ENCODE measurements at regions not wholly inside any gene's neighbourhood (a gene's known extent, or its start where the extent isn't known, plus 50 kb on each side); places are given as distances from the start of the nearest gene placed in this dataset.

DNA sequence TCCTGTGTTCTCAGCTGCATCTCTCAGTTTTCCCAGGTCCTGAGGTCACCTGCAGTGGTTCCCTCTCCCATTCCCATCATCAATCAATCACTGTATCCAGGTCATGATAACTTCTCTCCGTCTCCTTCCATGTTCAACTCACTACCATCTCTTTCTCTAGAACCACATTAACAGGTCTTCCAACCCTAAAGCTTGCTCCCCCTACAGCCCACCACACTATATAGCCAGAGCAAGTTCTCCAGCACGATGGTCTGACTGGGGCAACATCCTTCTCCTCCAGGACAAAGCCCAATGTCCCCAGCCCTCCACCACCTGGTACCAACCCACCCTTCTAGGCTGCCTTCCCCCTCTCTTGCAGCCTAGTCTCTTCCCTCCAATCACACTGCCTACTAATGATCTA is 241.6 kb downstream of the CDK5RAP2 start:
- Mint-ChIP-seq H3K36me3 (ENCODE audit: low read depth) (no peaks in the 10 kb centered on the region), H3K4me3 (no peak overlapping the region), H3K27me3 (ENCODE audit: low read depth) (peaks cover 8% of the 10 kb centered on the region), H3K9me3 (no peaks in the 10 kb centered on the region), H3K27ac (no peak overlapping the region), H3K4me1 (ENCODE audit: low read depth) (no peaks in the 10 kb centered on the region)

DNA sequence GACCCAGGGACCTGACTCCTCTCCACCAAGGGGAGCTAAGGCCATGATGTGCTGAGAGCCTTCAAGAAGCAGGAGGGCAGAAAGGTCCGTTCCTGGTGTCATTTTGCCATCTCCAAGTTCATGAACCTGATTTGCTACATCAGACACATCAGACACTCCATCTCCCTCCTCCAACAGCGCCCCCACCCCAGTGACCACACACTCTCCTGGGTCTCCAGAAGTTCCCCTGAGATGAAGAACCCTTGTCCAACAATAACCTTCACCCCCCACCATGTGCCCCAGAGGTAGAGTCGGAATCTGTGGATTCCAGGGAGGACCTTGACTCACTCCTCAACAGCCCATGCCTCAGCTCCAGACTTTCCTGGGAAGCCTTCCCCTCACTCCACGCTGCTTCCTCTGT is 242.8 kb downstream of the CDK5RAP2 start:
- Mint-ChIP-seq H3K9me3 (no peaks in the 10 kb centered on the region), H3K36me3 (ENCODE audit: low read depth) (no peaks in the 10 kb centered on the region), H3K4me1 (ENCODE audit: low read depth) (no peaks in the 10 kb centered on the region), H3K27me3 (ENCODE audit: low read depth) (peaks cover 3% of the 10 kb centered on the region), H3K4me3 (no peak overlapping the region), H3K27ac (no peak overlapping the region)

GRCh38 chr9:120336753-120337090 is 243.2 kb downstream of the CDK5RAP2 start:
- no peak overlapping the region for H3K27ac Mint-ChIP-seq
- H3K27me3 Mint-ChIP-seq (ENCODE audit: low read depth), result peaks cover 3% of the 10 kb centered on the region
- no peaks in the 10 kb centered on the region for H3K4me1 Mint-ChIP-seq (ENCODE audit: low read depth)
- H3K9me3 Mint-ChIP-seq, result no peaks in the 10 kb centered on the region
- no peak overlapping the region for H3K4me3 Mint-ChIP-seq
- H3K36me3 Mint-ChIP-seq (ENCODE audit: low read depth), result no peaks in the 10 kb centered on the region

DNA sequence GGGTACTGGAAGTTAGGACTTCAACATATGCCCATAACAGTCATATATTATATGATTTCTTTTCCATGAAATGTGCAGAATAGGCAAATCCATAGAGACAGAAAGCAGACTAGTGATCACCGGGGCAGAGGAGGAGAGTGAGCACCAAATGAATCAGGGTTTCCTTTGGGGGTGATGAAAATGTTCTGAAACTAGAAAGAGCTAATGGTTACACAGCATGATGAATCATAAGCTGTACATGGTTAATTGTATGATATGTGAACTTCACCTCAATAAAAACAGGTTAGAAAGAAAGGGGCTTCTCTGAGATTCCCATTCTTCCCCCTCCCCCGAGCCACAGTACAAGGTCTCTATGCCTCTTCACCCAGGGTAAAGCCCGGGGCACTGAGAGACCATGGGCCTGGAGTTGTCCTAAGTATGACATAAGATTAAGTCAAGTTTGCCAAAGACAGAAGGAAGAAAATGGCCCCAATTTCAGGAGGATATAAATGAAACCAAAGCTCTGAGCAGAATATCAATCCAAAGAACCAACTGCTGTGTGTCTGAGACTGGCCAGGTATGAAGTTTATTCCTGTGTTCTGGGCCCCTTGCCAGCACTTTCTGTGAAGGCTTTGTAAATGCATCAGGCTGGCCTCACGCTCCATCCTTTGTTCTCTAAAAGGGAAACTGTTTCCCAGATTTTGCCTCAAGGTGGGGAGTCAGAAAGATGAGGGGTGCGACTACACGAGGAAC is 243.8 kb downstream of the CDK5RAP2 start:
- H3K4me1 Mint-ChIP-seq (ENCODE audit: low read depth), result no peaks in the 10 kb centered on the region
- no peaks in the 10 kb centered on the region for H3K36me3 Mint-ChIP-seq (ENCODE audit: low read depth)
- peaks cover 3% of the 10 kb centered on the region for H3K27me3 Mint-ChIP-seq (ENCODE audit: low read depth)
- no peak overlapping the region for H3K4me3 Mint-ChIP-seq
- no peak overlapping the region for H3K27ac Mint-ChIP-seq
- no peaks in the 10 kb centered on the region for H3K9me3 Mint-ChIP-seq

DNA sequence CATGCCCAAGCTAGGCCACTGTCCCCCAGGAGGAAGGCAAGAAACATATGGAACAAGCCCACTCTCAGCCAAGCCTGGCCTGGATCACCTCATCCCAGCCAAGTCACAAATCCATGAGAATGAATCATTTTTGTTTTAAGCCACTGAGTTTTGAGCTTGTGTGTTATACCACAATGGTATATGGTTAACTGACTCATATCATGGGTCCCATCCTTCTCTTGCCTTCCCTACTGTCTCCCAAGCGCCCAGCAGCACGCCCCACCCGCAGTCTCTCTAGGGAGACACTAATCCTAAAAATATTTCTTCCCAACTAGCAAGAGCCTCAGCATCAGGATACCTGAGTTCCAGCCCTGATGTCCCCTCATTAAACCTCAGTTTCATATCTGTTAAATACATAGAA is 248.1 kb downstream of the CDK5RAP2 start:
- Mint-ChIP-seq H3K36me3 (ENCODE audit: low read depth) (no peaks in the 10 kb centered on the region), H3K27me3 (ENCODE audit: low read depth) (peaks cover 4% of the 10 kb centered on the region), H3K4me3 (no peak overlapping the region), H3K27ac (no peak overlapping the region), H3K4me1 (ENCODE audit: low read depth) (no peaks in the 10 kb centered on the region), H3K9me3 (no peaks in the 10 kb centered on the region)

DNA sequence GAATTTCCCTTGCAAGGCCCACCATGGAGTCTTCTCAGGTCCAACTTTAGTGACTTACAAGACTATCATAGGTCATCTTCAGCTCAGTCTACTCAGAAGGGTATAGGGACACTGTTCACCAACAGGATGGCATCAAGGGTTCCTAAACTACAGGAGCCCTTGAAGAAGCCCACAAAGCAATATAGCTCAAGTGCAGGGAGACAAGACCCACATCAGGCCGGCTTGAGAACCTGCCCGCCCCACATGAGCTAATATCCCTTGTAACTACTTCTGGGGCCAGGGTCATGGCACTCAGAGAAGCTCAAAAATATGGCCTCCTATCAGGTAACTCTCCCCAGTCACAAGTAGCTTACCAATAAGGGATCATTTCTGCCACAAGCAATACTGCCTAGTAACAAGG is 249.9 kb downstream of the CDK5RAP2 start:
- Mint-ChIP-seq H3K4me3 (no peak overlapping the region), H3K27ac (no peak overlapping the region), H3K4me1 (ENCODE audit: low read depth) (no peaks in the 10 kb centered on the region), H3K9me3 (no peaks in the 10 kb centered on the region), H3K36me3 (ENCODE audit: low read depth) (no peaks in the 10 kb centered on the region), H3K27me3 (ENCODE audit: low read depth) (peaks cover 4% of the 10 kb centered on the region)

DNA sequence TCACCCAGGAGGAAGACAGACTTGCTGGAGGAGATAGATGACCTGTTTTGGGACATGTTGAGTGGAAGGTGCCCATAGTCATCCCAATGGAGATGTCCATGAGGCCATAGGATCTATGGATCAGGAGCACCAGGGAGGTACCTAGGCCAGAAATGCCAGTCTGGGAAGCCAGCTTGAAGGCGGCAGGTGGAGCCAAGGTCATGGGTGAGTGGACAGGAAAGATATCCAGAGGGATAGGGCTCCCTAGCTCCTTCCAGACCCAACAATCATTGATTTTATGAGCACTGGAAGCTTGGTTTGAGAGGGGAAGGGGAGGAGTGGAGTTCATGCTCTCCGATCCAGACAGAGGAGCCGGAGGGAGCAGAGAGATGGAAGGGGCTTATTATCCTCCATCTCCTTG is 252.6 kb downstream of the CDK5RAP2 start:
- Mint-ChIP-seq H3K27ac (no peak overlapping the region), H3K4me1 (ENCODE audit: low read depth) (no peaks in the 10 kb centered on the region), H3K4me3 (no peak overlapping the region), H3K36me3 (ENCODE audit: low read depth) (no peaks in the 10 kb centered on the region), H3K27me3 (ENCODE audit: low read depth) (peaks cover 7% of the 10 kb centered on the region), H3K9me3 (no peaks in the 10 kb centered on the region)

- peaks cover 7% of the 10 kb centered on the region for H3K27me3 Mint-ChIP-seq (ENCODE audit: low read depth)
- no peak overlapping the region for H3K4me3 Mint-ChIP-seq
- H3K4me1 Mint-ChIP-seq (ENCODE audit: low read depth), result no peaks in the 10 kb centered on the region
- H3K36me3 Mint-ChIP-seq (ENCODE audit: low read depth), result no peaks in the 10 kb centered on the region
- no peaks in the 10 kb centered on the region for H3K9me3 Mint-ChIP-seq
- no peak overlapping the region for H3K27ac Mint-ChIP-seq
Observed at GRCh38 chr9:120326049-120326693, 253.8 kb downstream of the CDK5RAP2 start.

- Mint-ChIP-seq H3K27me3 (ENCODE audit: low read depth) (peaks cover 7% of the 10 kb centered on the region), H3K4me3 (no peak overlapping the region), H3K4me1 (ENCODE audit: low read depth) (no peaks in the 10 kb centered on the region), H3K36me3 (ENCODE audit: low read depth) (no peaks in the 10 kb centered on the region), H3K27ac (no peak overlapping the region), H3K9me3 (no peaks in the 10 kb centered on the region)
Observed at GRCh38 chr9:120324996-120325642, 254.8 kb downstream of the CDK5RAP2 start.

GRCh38 chr9:120324461-120324860 is 255.5 kb downstream of the CDK5RAP2 start:
- Mint-ChIP-seq H3K27ac (no peak overlapping the region), H3K4me3 (no peak overlapping the region), H3K36me3 (ENCODE audit: low read depth) (no peaks in the 10 kb centered on the region), H3K9me3 (no peaks in the 10 kb centered on the region), H3K4me1 (ENCODE audit: low read depth) (no peaks in the 10 kb centered on the region), H3K27me3 (ENCODE audit: low read depth) (peaks cover 7% of the 10 kb centered on the region)

GRCh38 chr9:120323125-120323524 is 256.8 kb downstream of the CDK5RAP2 start:
- peaks cover 4% of the 10 kb centered on the region for H3K27me3 Mint-ChIP-seq (ENCODE audit: low read depth)
- H3K4me3 Mint-ChIP-seq, result no peak overlapping the region

GRCh38 chr9:120319452-120319851 is 260.5 kb downstream of the CDK5RAP2 start:
- Mint-ChIP-seq H3K36me3 (ENCODE audit: low read depth) (no peaks in the 10 kb centered on the region), H3K9me3 (peaks cover 3% of the 10 kb centered on the region)

More at GRCh38 chr9:120323125-120323524, 256.8 kb downstream of the CDK5RAP2 start:
- Mint-ChIP-seq H3K36me3 (ENCODE audit: low read depth) (no peaks in the 10 kb centered on the region), H3K27ac (no peak overlapping the region), H3K4me1 (ENCODE audit: low read depth) (no peaks in the 10 kb centered on the region), H3K9me3 (no peaks in the 10 kb centered on the region)

GRCh38 chr9:120315154-120315553 is 264.8 kb downstream of the CDK5RAP2 start:
- Mint-ChIP-seq H3K36me3 (ENCODE audit: low read depth) (no peaks in the 10 kb centered on the region), H3K4me3 (no peak overlapping the region), H3K9me3 (peaks cover 5% of the 10 kb centered on the region), H3K27ac (no peak overlapping the region), H3K4me1 (ENCODE audit: low read depth) (no peaks in the 10 kb centered on the region), H3K27me3 (ENCODE audit: low read depth) (peaks cover 6% of the 10 kb centered on the region)

More at GRCh38 chr9:120319452-120319851, 260.5 kb downstream of the CDK5RAP2 start:
- Mint-ChIP-seq H3K4me3 (no peak overlapping the region), H3K27me3 (ENCODE audit: low read depth) (peaks cover 4% of the 10 kb centered on the region), H3K27ac (no peak overlapping the region), H3K4me1 (ENCODE audit: low read depth) (no peaks in the 10 kb centered on the region)

DNA sequence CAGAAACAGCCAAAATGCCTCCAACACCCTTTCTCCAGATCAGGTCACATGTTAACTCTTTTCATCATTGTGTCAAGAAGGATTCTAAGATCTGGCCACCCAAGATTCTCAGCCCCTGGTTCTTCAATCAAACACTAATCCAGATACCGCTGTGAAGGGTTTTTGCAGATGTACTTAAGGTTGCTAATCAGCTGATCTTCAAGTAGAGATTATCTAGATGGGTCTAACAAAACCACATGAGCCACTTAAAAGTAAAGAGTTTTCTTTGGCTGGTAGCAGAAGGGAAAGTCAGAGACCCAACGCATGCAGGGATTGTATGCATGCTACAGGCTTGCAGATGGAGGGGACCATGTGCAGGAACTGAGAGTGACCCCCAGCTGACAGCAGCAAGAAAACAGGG is 267.9 kb downstream of the CDK5RAP2 start:
- H3K4me3 Mint-ChIP-seq, result no peak overlapping the region
- H3K27me3 Mint-ChIP-seq (ENCODE audit: low read depth), result peaks cover 6% of the 10 kb centered on the region
- peaks cover 5% of the 10 kb centered on the region for H3K9me3 Mint-ChIP-seq
- H3K4me1 Mint-ChIP-seq (ENCODE audit: low read depth), result no peaks in the 10 kb centered on the region
- no peaks in the 10 kb centered on the region for H3K36me3 Mint-ChIP-seq (ENCODE audit: low read depth)
- H3K27ac Mint-ChIP-seq, result no peak overlapping the region

- H3K27ac Mint-ChIP-seq, result no peak overlapping the region
- H3K4me1 Mint-ChIP-seq (ENCODE audit: low read depth), result no peaks in the 10 kb centered on the region
- H3K4me3 Mint-ChIP-seq, result no peak overlapping the region
- H3K9me3 Mint-ChIP-seq, result peaks cover 5% of the 10 kb centered on the region
- peaks cover 6% of the 10 kb centered on the region for H3K27me3 Mint-ChIP-seq (ENCODE audit: low read depth)
- H3K36me3 Mint-ChIP-seq (ENCODE audit: low read depth), result no peaks in the 10 kb centered on the region
Observed at GRCh38 chr9:120310035-120310434, 269.9 kb downstream of the CDK5RAP2 start.
